Neural progenitor cell (in vitro differentiated cells): ENCODE measurements at regions not wholly inside any gene's neighbourhood (a gene's known extent, or its start where the extent isn't known, plus 50 kb on each side); places are given as distances from the start of the nearest gene placed in this dataset.

Experiments used
- CTCF ChIP-seq: fragments of 200-600 bp; sonication (generic); IDR thresholded peaks from 2 replicates; pipeline ENCODE4 v1.5.1; 2017; ENCODE audit warnings: antibody characterized with exemption, mild to moderate bottlenecking
- EZH2 ChIP-seq: fragments of 200-600 bp; sonication (generic); IDR thresholded peaks from 2 replicates; pipeline ENCODE4 v1.6.1; 2017; ENCODE audit warnings: antibody characterized with exemption, mild to moderate bottlenecking, moderate library complexity
- EZH2phosphoT487 ChIP-seq: fragments of 200-600 bp; sonication (generic); IDR thresholded peaks from 2 replicates; pipeline ENCODE4 v1.6.1; 2017; ENCODE audit warnings: antibody characterized with exemption

GRCh38 chr15:93748710-93749109 lies 482.7 kb upstream of the MCTP2 start:
- TF ChIP-seq CTCF: no peak
- TF ChIP-seq EZH2: no peak
- no peak for TF ChIP-seq EZH2phosphoT487
